KMS-11 (cell line): ENCODE measurements at regions not wholly inside any gene's neighbourhood (a gene's known extent, or its start where the extent isn't known, plus 50 kb on each side); places are given as distances from the start of the nearest gene placed in this dataset.

Experiments
- H2AFZ ChIP-seq: fragments of 200-600 bp; sonication (generic); 2 replicates; pipeline ENCODE4 v1.6.1; 2016; ENCODE audit warnings: antibody characterized with exemption, mixed run types, low read depth
- H3K27ac ChIP-seq: fragments of 200-600 bp; sonication (generic); 2 replicates; pipeline ENCODE4 v1.6.1; 2016; ENCODE audit warnings: mild to moderate bottlenecking, mixed run types
- H3K27me3 ChIP-seq: fragments of 200-600 bp; sonication (generic); 2 replicates; pipeline ENCODE4 v1.6.1; 2017; ENCODE audit warnings: mild to moderate bottlenecking, low read depth, mixed run types, moderate library complexity; ENCODE audit not compliant: insufficient read depth
- H3K36me3 ChIP-seq: fragments of 200-600 bp; sonication (generic); 2 replicates; pipeline ENCODE4 v1.6.1; 2017; ENCODE audit warnings: mild to moderate bottlenecking, mixed run types; ENCODE audit not compliant: insufficient read depth
- H3K4me1 ChIP-seq: fragments of 200-600 bp; sonication (generic); 2 replicates; pipeline ENCODE4 v1.6.1; 2016; ENCODE audit warnings: mild to moderate bottlenecking, low read depth, mixed run types; ENCODE audit not compliant: poor library complexity, severe bottlenecking
- H3K4me2 ChIP-seq: fragments of 200-600 bp; sonication (generic); 2 replicates; pipeline ENCODE4 v1.7.0; 2016; ENCODE audit warnings: mild to moderate bottlenecking, mixed run types
- H3K4me3 ChIP-seq: fragments of 200-600 bp; sonication (generic); IDR thresholded peaks from 2 replicates; pipeline ENCODE4 v1.6.1; 2017; ENCODE audit warnings: low read depth, low read length, mixed read lengths; ENCODE audit not compliant: insufficient read depth
- H3K79me2 ChIP-seq: fragments of 200-600 bp; sonication (generic); 2 replicates; pipeline ENCODE4 v1.6.1; 2016; ENCODE audit warnings: low read depth, mixed run types; ENCODE audit not compliant: insufficient read depth
- H3K9ac ChIP-seq: fragments of 200-600 bp; sonication (generic); 2 replicates; pipeline ENCODE4 v1.6.1; 2016; ENCODE audit warnings: mild to moderate bottlenecking, mixed run types
- H4K20me1 ChIP-seq: fragments of 200-600 bp; sonication (generic); 2 replicates; pipeline ENCODE4 v1.6.1; 2016; ENCODE audit warnings: mild to moderate bottlenecking, mixed run types; ENCODE audit not compliant: insufficient read depth
- CTCF ChIP-seq: fragments of 200-600 bp; sonication (generic); conservative IDR thresholded peaks from 2 replicates; pipeline ENCODE4 v1.6.1; 2017; ENCODE audit warnings: low read depth, mild to moderate bottlenecking, antibody characterized with exemption, low read length, moderate library complexity, mixed read lengths

GRCh38 chr2:193816008-193816407 is 1621.3 kb upstream of the TMEFF2 start:
- no peak overlapping the region for H3K27ac ChIP-seq
- no peaks in the 10 kb centered on the region for H3K79me2 ChIP-seq
- no peak overlapping the region for H3K9ac ChIP-seq
- H3K27me3 ChIP-seq, result no peaks in the 10 kb centered on the region
- H3K4me2 ChIP-seq, result no peak overlapping the region
- no peak overlapping the region for H3K4me3 ChIP-seq
- no peak for TF ChIP-seq CTCF
- H3K36me3 ChIP-seq, result no peaks in the 10 kb centered on the region
- H4K20me1 ChIP-seq, result no peaks in the 10 kb centered on the region
- H2AFZ ChIP-seq, result no peak overlapping the region
- H3K4me1 ChIP-seq, result no peaks in the 10 kb centered on the region

DNA sequence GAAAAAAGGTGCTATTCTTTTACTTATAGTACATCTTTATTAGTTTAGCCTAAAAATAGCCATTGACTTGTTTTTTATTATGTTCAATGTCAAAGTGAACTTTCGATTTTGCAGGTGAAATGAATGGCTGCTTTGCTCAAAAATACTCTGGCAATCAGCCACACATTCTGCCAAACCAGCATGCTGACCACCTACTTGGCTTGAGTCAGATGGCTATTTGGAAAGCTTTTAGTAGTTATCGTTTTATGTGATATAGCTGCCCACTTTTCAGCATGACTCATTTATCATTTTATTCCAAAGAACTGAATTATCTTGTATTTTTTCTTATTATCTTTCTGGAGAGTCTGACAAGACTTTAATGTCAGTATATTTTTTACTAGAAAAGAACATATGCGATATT is 1615.8 kb upstream of the TMEFF2 start:
- H3K79me2 ChIP-seq, result no peaks in the 10 kb centered on the region
- no peak overlapping the region for H3K4me3 ChIP-seq
- TF ChIP-seq CTCF, result no peak
- H3K36me3 ChIP-seq, result no peaks in the 10 kb centered on the region
- H2AFZ ChIP-seq, result no peak overlapping the region
- peaks cover 5% of the 10 kb centered on the region for H3K4me1 ChIP-seq
- H4K20me1 ChIP-seq, result no peaks in the 10 kb centered on the region
- no peak overlapping the region for H3K4me2 ChIP-seq
- H3K9ac ChIP-seq, result no peak overlapping the region
- H3K27me3 ChIP-seq, result no peaks in the 10 kb centered on the region
- no peak overlapping the region for H3K27ac ChIP-seq

DNA sequence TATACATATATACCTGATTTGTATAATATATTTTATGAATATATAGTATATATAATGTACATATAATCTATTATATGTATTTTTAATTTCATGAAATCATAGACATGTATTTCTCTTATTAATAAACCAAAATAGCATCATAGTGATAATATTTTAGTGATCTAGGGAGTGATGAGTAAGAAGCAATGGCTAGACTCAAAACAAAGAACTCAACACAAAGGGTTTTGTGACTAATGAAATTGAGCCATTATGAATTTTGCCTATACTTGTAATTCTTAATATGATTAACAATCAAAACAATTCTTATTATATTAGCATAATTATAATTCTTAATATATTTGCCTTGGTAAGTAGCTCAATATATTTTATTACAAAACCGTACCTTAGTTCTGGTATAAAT is 1614.1 kb upstream of the TMEFF2 start:
- H2AFZ ChIP-seq, result no peak overlapping the region
- H3K27ac ChIP-seq, result no peak overlapping the region
- no peak overlapping the region for H3K4me3 ChIP-seq
- H4K20me1 ChIP-seq, result no peaks in the 10 kb centered on the region
- H3K4me1 ChIP-seq, result peaks cover 5% of the 10 kb centered on the region
- no peaks in the 10 kb centered on the region for H3K79me2 ChIP-seq
- no peaks in the 10 kb centered on the region for H3K27me3 ChIP-seq
- H3K9ac ChIP-seq, result no peak overlapping the region
- no peak for TF ChIP-seq CTCF
- H3K4me2 ChIP-seq, result no peak overlapping the region
- no peaks in the 10 kb centered on the region for H3K36me3 ChIP-seq

GRCh38 chr2:193806088-193806774 is 1611.5 kb upstream of the TMEFF2 start:
- no peak for TF ChIP-seq CTCF
- H2AFZ ChIP-seq, result no peak overlapping the region
- no peaks in the 10 kb centered on the region for H3K27me3 ChIP-seq
- no peak overlapping the region for H3K4me2 ChIP-seq
- H3K4me1 ChIP-seq, result peaks cover 5% of the 10 kb centered on the region
- no peaks in the 10 kb centered on the region for H3K36me3 ChIP-seq
- no peak overlapping the region for H3K27ac ChIP-seq
- H3K9ac ChIP-seq, result no peak overlapping the region
- no peaks in the 10 kb centered on the region for H3K79me2 ChIP-seq
- H3K4me3 ChIP-seq, result no peak overlapping the region
- H4K20me1 ChIP-seq, result no peaks in the 10 kb centered on the region
